GM23338 (cell line): ENCODE measurements at regions not wholly inside any gene's neighbourhood (a gene's known extent, or its start where the extent isn't known, plus 50 kb on each side); places are given as distances from the start of the nearest gene placed in this dataset.

Experiments used
- ATAC-seq: fragments of 200-7000 bp; cut with Tn5 transposase; 3 replicates; pipeline ENCODE4 v1.9.1; 2020
- DNase-seq: peaks from one replicate; pipeline ENCODE4 v3.0.0-alpha.2; 2015; ENCODE audit warnings: low spot score
- H2AFZ ChIP-seq: fragments of 200-600 bp; sonication (generic); 2 replicates; pipeline ENCODE4 v1.8.0; 2016; ENCODE audit warnings: antibody characterized with exemption, mild to moderate bottlenecking, moderate library complexity
- H3F3A ChIP-seq: fragments of 200-600 bp; sonication (generic); replicated peaks from 2 replicates; pipeline ENCODE4 v1.8.0; 2017; ENCODE audit warnings: antibody characterized with exemption, mixed run types, low read depth
- H3K27ac ChIP-seq: fragments of 200-600 bp; sonication (generic); 2 replicates; pipeline ENCODE4 v1.6.1; 2016; ENCODE audit warnings: low read depth
- H3K27me3 ChIP-seq: fragments of 200-600 bp; sonication (generic); 2 replicates; pipeline ENCODE4 v1.8.0; 2016; ENCODE audit warnings: mild to moderate bottlenecking, mixed run types, moderate library complexity; ENCODE audit not compliant: insufficient read depth
- H3K36me3 ChIP-seq: fragments of 200-600 bp; sonication (generic); 2 replicates; pipeline ENCODE4 v1.8.0; 2016; ENCODE audit warnings: mild to moderate bottlenecking; ENCODE audit not compliant: insufficient read depth
- H3K4me1 ChIP-seq: fragments of 200-600 bp; sonication (generic); 2 replicates; pipeline ENCODE4 v1.8.0; 2016; ENCODE audit warnings: mild to moderate bottlenecking, moderate library complexity; ENCODE audit not compliant: insufficient read depth
- H3K4me2 ChIP-seq: fragments of 200-600 bp; sonication (generic); 2 replicates; pipeline ENCODE4 v1.7.1; 2017; ENCODE audit warnings: mixed run types
- H3K4me3 ChIP-seq: fragments of 200-600 bp; sonication (generic); 2 replicates; pipeline ENCODE4 v1.6.1; 2016; ENCODE audit warnings: mixed run types
- H3K79me2 ChIP-seq: fragments of 200-600 bp; sonication (generic); replicated peaks from 2 replicates; pipeline ENCODE4 v1.8.0; 2017; ENCODE audit warnings: mild to moderate bottlenecking; ENCODE audit not compliant: insufficient read depth
- H3K9me2 ChIP-seq: fragments of 200-600 bp; sonication (generic); 2 replicates; pipeline ENCODE4 v1.8.0; 2017; ENCODE audit not compliant: insufficient read depth
- H4K20me1 ChIP-seq: fragments of 200-600 bp; sonication (generic); replicated peaks from 2 replicates; pipeline ENCODE4 v1.8.0; 2017; ENCODE audit warnings: mild to moderate bottlenecking; ENCODE audit not compliant: insufficient read depth
- H3K27ac Mint-ChIP-seq: 2 replicates; pipeline ENCODE4 v1.8.0; 2020; ENCODE audit warnings: inconsistent platforms, mild to moderate bottlenecking, moderate library complexity, mixed read lengths
- H3K27me3 Mint-ChIP-seq: 3 replicates; pipeline ENCODE4 v1.8.0; 2022; ENCODE audit warnings: low read depth, mild to moderate bottlenecking, moderate library complexity, mixed read lengths, inconsistent platforms; ENCODE audit not compliant: insufficient read depth, poor library complexity
- H3K36me3 Mint-ChIP-seq: 3 replicates; pipeline ENCODE4 v1.8.0; 2021; ENCODE audit warnings: low read depth, mild to moderate bottlenecking, inconsistent platforms, moderate library complexity, mixed read lengths
- H3K4me1 Mint-ChIP-seq: 3 replicates; pipeline ENCODE4 v1.8.0; 2020; ENCODE audit warnings: mild to moderate bottlenecking, inconsistent platforms, mixed read lengths
- H3K4me3 Mint-ChIP-seq: 3 replicates; pipeline ENCODE4 v1.8.0; 2021; ENCODE audit warnings: moderate library complexity, mild to moderate bottlenecking, inconsistent platforms, mixed read lengths
- H3K9me3 Mint-ChIP-seq: 3 replicates; pipeline ENCODE4 v1.8.0; 2020; ENCODE audit warnings: moderate library complexity, mild to moderate bottlenecking, inconsistent platforms, mixed read lengths
- CREB1 ChIP-seq: fragments of 250-450 bp; sonication (Bioruptor Pico); IDR thresholded peaks from 2 replicates; pipeline ENCODE4 v1.5.0; 2020; ENCODE audit warnings: low read depth, mild to moderate bottlenecking, moderate library complexity
- CTCF ChIP-seq, 2 experiments: fragments of 200-600 bp in 1 of 2; sonication (generic) in 1 of 2; conservative IDR thresholded peaks; 2 replicates each; pipeline versions ENCODE4 v1.5.1 to v1.6.1; 2016 to 2017; ENCODE audit warnings: antibody characterized with exemption in 2 of 2, low read depth in 2 of 2, mild to moderate bottlenecking in 2 of 2, moderate library complexity in 1 of 2
- ETS1 ChIP-seq: IDR thresholded peaks from 2 replicates; pipeline ENCODE4 v1.6.1; 2016; ENCODE audit warnings: antibody characterized with exemption
- EZH2 ChIP-seq: fragments of 200-600 bp; sonication (generic); IDR thresholded peaks from one replicate; pipeline ENCODE4 v1.8.0; 2017; ENCODE audit warnings: antibody characterized with exemption, mild to moderate bottlenecking, low read depth; ENCODE audit not compliant: unreplicated experiment
- EZH2phosphoT487 ChIP-seq: fragments of 200-600 bp; sonication (generic); IDR thresholded peaks from one replicate; pipeline ENCODE4 v1.8.1; 2018; ENCODE audit warnings: antibody characterized with exemption; ENCODE audit not compliant: unreplicated experiment
- JUNB ChIP-seq: IDR thresholded peaks from one replicate; pipeline ENCODE4 v1.6.1; 2016; ENCODE audit warnings: antibody characterized with exemption; ENCODE audit not compliant: unreplicated experiment
- POLR2AphosphoS5 ChIP-seq: IDR thresholded peaks from 2 replicates; pipeline ENCODE4 v1.6.1; 2016; ENCODE audit warnings: antibody characterized with exemption, low read depth
- REST ChIP-seq: IDR thresholded peaks from one replicate; pipeline ENCODE4 v1.6.1; 2018; ENCODE audit warnings: antibody characterized with exemption; ENCODE audit not compliant: unreplicated experiment
- STAT1 ChIP-seq: IDR thresholded peaks from one replicate; pipeline ENCODE4 v1.6.1; 2016; ENCODE audit warnings: antibody characterized with exemption; ENCODE audit not compliant: unreplicated experiment
- ZNF114 ChIP-seq: fragments of 250-450 bp; sonication (Bioruptor Pico); IDR thresholded peaks from 2 replicates; pipeline ENCODE4 v1.5.0; 2020; ENCODE audit warnings: mild to moderate bottlenecking, moderate library complexity
- ZNF331 ChIP-seq: fragments of 250-450 bp; sonication (Bioruptor Pico); IDR thresholded peaks from 2 replicates; pipeline ENCODE4 v1.5.0; 2020; ENCODE audit warnings: low read depth, mild to moderate bottlenecking, moderate library complexity
- ZNF462 ChIP-seq: fragments of 250-450 bp; sonication (Bioruptor Pico); IDR thresholded peaks from 2 replicates; pipeline ENCODE4 v1.5.0; 2020; ENCODE audit warnings: mild to moderate bottlenecking, moderate library complexity

- no peak overlapping the region for H3K27ac Mint-ChIP-seq
- Histone ChIP-seq H3K9me2 (0 out of 2 replicates have a peak, but pooled peaks cover 3% of the 10 kb centered on the region), H4K20me1 (no peaks in the 10 kb centered on the region), H3K27ac (no peak overlapping the region), H3K27me3 (no peaks in the 10 kb centered on the region), H3K36me3 (no peaks in the 10 kb centered on the region), H3K4me2 (no peak overlapping the region), H2AFZ (no peak overlapping the region), H3F3A (no peaks in the 10 kb centered on the region), H3K4me3 (no peak overlapping the region), H3K79me2 (no peaks in the 10 kb centered on the region), H3K4me1 (peaks cover 20% of the 10 kb centered on the region; the same call in 1 of the 2 replicates)
- no peak for ATAC-seq
- no peak overlapping the region for H3K4me3 Mint-ChIP-seq
- peaks cover 31% of the 10 kb centered on the region; the same call in 2 of the 3 replicates for H3K36me3 Mint-ChIP-seq
- no peak for DNase-seq
- no peaks in the 10 kb centered on the region for H3K9me3 Mint-ChIP-seq
- TF ChIP-seq ZNF331 (CRISPR knock-in tag) (no peak), CREB1 (CRISPR knock-in tag) (no peak), STAT1 (no peak), ZNF114 (CRISPR knock-in tag) (no peak), ETS1 (no peak), CTCF (conservative IDR thresholded peaks at IDR 0.05; ENCODE audit: low read depth in 2 of 2) (no peak), REST (no peak), EZH2 (no peak), ZNF462 (CRISPR knock-in tag) (no peak), EZH2phosphoT487 (no peak), POLR2AphosphoS5 (no peak), JUNB (no peak)
- peaks cover 24% of the 10 kb centered on the region for H3K4me1 Mint-ChIP-seq
- H3K27me3 Mint-ChIP-seq, result no peaks in the 10 kb centered on the region
Observed at GRCh38 chrX:129099207-129099606, 424.1 kb downstream of the SMARCA1 start.
